K562 (cell line): ENCODE measurements at regions not wholly inside any gene's neighbourhood (a gene's known extent, or its start where the extent isn't known, plus 50 kb on each side); places are given as distances from the start of the nearest gene placed in this dataset.

Experiments used
- ATAC-seq: fragments of 200-7000 bp; cut with Tn5 transposase; 3 replicates; pipeline ENCODE4 v1.9.1; 2020; ENCODE audit warnings: moderate library complexity
- BruUV-seq: library from RNA; stranded (reverse); fragments of 400-500 nt; replicated peaks from 2 replicates; lab custom pipeline; 2021; lab: Mats Ljungman, UMichigan
- CTCF ChIA-PET: fragments of 300-600 bp; formaldehyde crosslinking; extraction: SDS; loops from one replicate; lab custom pipeline; 2021; ENCODE audit warnings: low intra/inter-chr PET ratio; lab: Yijun Ruan, JAX
- POLR2A ChIA-PET: fragments of 300-600, 350-650 bp; sonication (Branson Sonifier 250); formaldehyde crosslinking; extraction: SDS; loops from one replicate; lab custom pipeline; 2021; ENCODE audit warnings: antibody characterized with exemption, inconsistent platforms; lab: Yijun Ruan, JAX
- DNase-seq, 4 experiments: peaks; one replicate each; pipeline versions ENCODE4 v3.0.0 to v3.0.0-alpha.2; 2011 to 2018; ENCODE audit warnings: low spot score in 3 of 4, mixed read lengths in 3 of 4; ENCODE audit errors: extremely low read depth in 1 of 4
- FAIRE-seq: peaks from 2 replicates; lab custom pipeline; 2011; peaks lifted over from hg19 to GRCh38; lab: Jason Lieb, UNC
- H2AFZ ChIP-seq: 2 replicates; pipeline ENCODE4 v1.6.0; 2011; ENCODE audit warnings: low read depth, low read length, control low read depth, inconsistent platforms
- H3K27ac ChIP-seq: fragments of 200-600 bp; 3 replicates; pipeline ENCODE4 v1.8.0; 2011; ENCODE audit warnings: low read depth, mild to moderate bottlenecking, control low read depth, inconsistent platforms, low read length, moderate library complexity, mixed read lengths; ENCODE audit errors: extremely low read depth
- H3K27me3 ChIP-seq, 2 experiments: fragments of 300-600 bp in 1 of 2; 2 replicates in 1 of 2; 3 replicates in 1 of 2; pipeline versions ENCODE4 v1.6.0 to v1.8.0; 2011; ENCODE audit warnings: inconsistent platforms in 2 of 2, low read length in 2 of 2, mild to moderate bottlenecking in 1 of 2, mixed read lengths in 1 of 2, moderate library complexity in 1 of 2; ENCODE audit not compliant: control insufficient read depth in 2 of 2, insufficient read depth in 2 of 2
- H3K36me3 ChIP-seq: fragments of 300-600 bp; 3 replicates; pipeline ENCODE4 v1.8.0; 2011; ENCODE audit warnings: mild to moderate bottlenecking, low read length, inconsistent platforms; ENCODE audit not compliant: control insufficient read depth, insufficient read depth
- H3K4me1 ChIP-seq, 2 experiments: fragments of 200-600 bp in 1 of 2; replicated peaks in 1 of 2; 2 replicates in 1 of 2; 3 replicates in 1 of 2; pipeline versions ENCODE4 v1.5.1 to v1.8.0; 2011; ENCODE audit warnings: inconsistent platforms in 2 of 2, low read length in 2 of 2, mild to moderate bottlenecking in 1 of 2, mixed read lengths in 1 of 2, moderate library complexity in 1 of 2; ENCODE audit not compliant: control insufficient read depth in 2 of 2, insufficient read depth in 2 of 2
- H3K4me2 ChIP-seq: 2 replicates; pipeline ENCODE4 v1.6.1; 2011; ENCODE audit warnings: low read length, control low read depth, inconsistent platforms, mixed read lengths; ENCODE audit not compliant: insufficient read depth
- H3K4me3 ChIP-seq: fragments of 200-600 bp; sonication (generic), shearing (Covaris generic); 2 replicates; pipeline ENCODE4 v1.5.1; 2016; ENCODE audit warnings: control low read depth, inconsistent platforms
- H3K79me2 ChIP-seq: fragments of 200-600 bp; 3 replicates; pipeline ENCODE4 v1.8.0; 2011; ENCODE audit warnings: low read length, inconsistent platforms; ENCODE audit not compliant: control insufficient read depth, insufficient read depth
- H3K9ac ChIP-seq, 2 experiments: 2 replicates each; pipeline versions ENCODE4 v1.6.0 to v1.6.1; 2011; ENCODE audit warnings: low read depth in 2 of 2, low read length in 2 of 2, control low read depth in 1 of 2, inconsistent platforms in 1 of 2, mild to moderate bottlenecking in 1 of 2, mixed read lengths in 1 of 2; ENCODE audit not compliant: insufficient read depth in 1 of 2
- H3K9me1 ChIP-seq: one replicate; pipeline ENCODE4 v1.6.0; 2011; ENCODE audit warnings: inconsistent platforms, mild to moderate bottlenecking, low read length, moderate library complexity; ENCODE audit not compliant: control insufficient read depth, insufficient read depth
- H3K9me3 ChIP-seq: replicated peaks from 2 replicates; pipeline ENCODE4 v1.5.1; 2011; ENCODE audit warnings: low read depth, low read length, inconsistent platforms; ENCODE audit not compliant: control insufficient read depth, insufficient read depth
- H4K20me1 ChIP-seq: replicated peaks from 2 replicates; pipeline ENCODE4 v1.6.1; 2011; ENCODE audit warnings: low read length, inconsistent platforms, mixed read lengths; ENCODE audit not compliant: control insufficient read depth, insufficient read depth
- ARID1B ChIP-seq: fragments of 450-650 bp; IDR thresholded peaks from 2 replicates; pipeline ENCODE4 v1.6.1; 2016; ENCODE audit warnings: antibody characterized with exemption, mild to moderate bottlenecking, inconsistent platforms
- CHCHD3 ChIP-seq: fragments of 250-450 bp; sonication (Bioruptor Pico); IDR thresholded peaks from 2 replicates; pipeline ENCODE4 v2.1.2; 2022; ENCODE audit warnings: mild to moderate bottlenecking
- DACH1 ChIP-seq: fragments of 450-650 bp; IDR thresholded peaks from 2 replicates; pipeline ENCODE4 v1.6.1; 2018; ENCODE audit not compliant: partially characterized antibody
- ETS2 ChIP-seq: IDR thresholded peaks from 2 replicates; pipeline ENCODE4 v1.6.1; 2016; ENCODE audit warnings: borderline replicate concordance, missing genetic modification characterization, mild to moderate bottlenecking, moderate library complexity, missing compliant biosample characterization; ENCODE audit not compliant: poor library complexity, severe bottlenecking
- FOSL1 ChIP-seq: fragments of 200-800 bp; sonication (Bioruptor generic); conservative IDR thresholded peaks from 2 replicates; pipeline ENCODE4 v1.6.1; 2016; ENCODE audit warnings: missing genetic modification characterization, missing compliant biosample characterization
- HDAC1 ChIP-seq, 2 experiments: fragments of 450-650 bp; IDR thresholded peaks; 2 replicates each; pipeline ENCODE4 v1.6.1; 2016 to 2017; ENCODE audit warnings: inconsistent platforms in 1 of 2, mild to moderate bottlenecking in 1 of 2, moderate library complexity in 1 of 2
- JUND ChIP-seq, 2 experiments: IDR thresholded peaks; 2 replicates in 1 of 2; 3 replicates in 1 of 2; pipeline ENCODE4 v1.6.1; 2011; ENCODE audit warnings: borderline replicate concordance in 2 of 2, low read depth in 2 of 2, low read length in 2 of 2, improper control_type of control experiment in 1 of 2, missing biosample characterization in 1 of 2, missing genetic modification characterization in 1 of 2, missing genetic modification reagents in 1 of 2
- KDM1A ChIP-seq, 2 experiments: fragments of 450-650 bp; IDR thresholded peaks; 2 replicates each; pipeline ENCODE4 v1.6.1; 2016; ENCODE audit warnings: mild to moderate bottlenecking in 2 of 2
- MECOM ChIP-seq: fragments of 250-450 bp; sonication (Bioruptor Pico); IDR thresholded peaks from 2 replicates; pipeline ENCODE4 v1.8.0; 2022; ENCODE audit warnings: inconsistent platforms
- MNT ChIP-seq, 2 experiments: fragments of 450-650 bp; conservative IDR thresholded peaks; 2 replicates each; pipeline ENCODE4 v1.6.1; 2017; ENCODE audit warnings: mild to moderate bottlenecking in 2 of 2, moderate library complexity in 2 of 2
- MYNN ChIP-seq, 2 experiments: sonication (generic); formaldehyde crosslinking in 1 of 2; IDR thresholded peaks; 2 replicates each; pipeline versions ENCODE4 v1.5.0 to v1.6.1; 2016 to 2020; ENCODE audit warnings: antibody characterized with exemption in 1 of 2, missing genetic modification reagents in 1 of 2
- RFX5 ChIP-seq: IDR thresholded peaks from 2 replicates; pipeline ENCODE4 v1.6.1; 2011; ENCODE audit warnings: low read depth, mild to moderate bottlenecking, improper control_type of control experiment, low read length
- SMAD2 ChIP-seq: fragments of 150-350 bp; IDR thresholded peaks from 2 replicates; pipeline ENCODE4 v1.6.1; 2014; ENCODE audit warnings: low read depth, mild to moderate bottlenecking, low read length
- SMARCB1 ChIP-seq: IDR thresholded peaks from 2 replicates; pipeline ENCODE4 v1.6.1; 2011; ENCODE audit warnings: improper control_type of control experiment, low read depth; ENCODE audit not compliant: insufficient read length
- STAT5A ChIP-seq: IDR thresholded peaks from 2 replicates; pipeline ENCODE4 v1.6.1; 2012; ENCODE audit warnings: low read length, inconsistent platforms, borderline replicate concordance
- TCF3 ChIP-seq: sonication (generic); formaldehyde crosslinking; IDR thresholded peaks from 2 replicates; pipeline ENCODE4 v1.4.0; 2020; ENCODE audit warnings: mild to moderate bottlenecking, missing genetic modification reagents
- TEAD4 ChIP-seq, 2 experiments: sonication (generic) in 1 of 2; formaldehyde crosslinking in 1 of 2; IDR thresholded peaks; 2 replicates each; pipeline versions ENCODE4 v1.6.1 to v1.8.0; 2012 to 2022; ENCODE audit warnings: borderline replicate concordance in 1 of 2, inconsistent platforms in 1 of 2, low read length in 1 of 2, mild to moderate bottlenecking in 1 of 2, missing genetic modification reagents in 1 of 2
- ZNF165 ChIP-seq: fragments of 250-450 bp; sonication (Bioruptor Pico); IDR thresholded peaks from 2 replicates; pipeline ENCODE4 v1.4.0; 2020; ENCODE audit warnings: borderline replicate concordance
- WGBS: fragments of 100-300 bp; shearing (Covaris generic); methylation state at CpG from one replicate; pipeline ENCODE4 v1.1.6; 2016; ENCODE audit warnings: low coverage, mixed read lengths; ENCODE audit not compliant: insufficient coverage; ENCODE audit errors: missing lambda C conversion rate; 5-methylcytosine and 5-hydroxymethylcytosine counted together
- in situ Hi-C: fragments of 300-500 bp; cut with MboI; formaldehyde crosslinking; loops from 4 replicates; pipeline ENCODE4 v1.15.0; 2018; ENCODE audit warnings: inconsistent platforms, mixed read lengths
- intact Hi-C: fragments of 100-400 bp; cut with micrococcal nuclease; formaldehyde crosslinking; loops from 2 replicates; pipeline ENCODE4 v1.14.2; 2022
- TF ChIP-seq, protein P1 (sequence below): fragments of 450-650 bp; IDR thresholded peaks from 2 replicates; pipeline ENCODE4 v1.7.1; 2018; ENCODE audit warnings: mild to moderate bottlenecking, low read depth; ENCODE audit not compliant: partially characterized antibody

DNA sequence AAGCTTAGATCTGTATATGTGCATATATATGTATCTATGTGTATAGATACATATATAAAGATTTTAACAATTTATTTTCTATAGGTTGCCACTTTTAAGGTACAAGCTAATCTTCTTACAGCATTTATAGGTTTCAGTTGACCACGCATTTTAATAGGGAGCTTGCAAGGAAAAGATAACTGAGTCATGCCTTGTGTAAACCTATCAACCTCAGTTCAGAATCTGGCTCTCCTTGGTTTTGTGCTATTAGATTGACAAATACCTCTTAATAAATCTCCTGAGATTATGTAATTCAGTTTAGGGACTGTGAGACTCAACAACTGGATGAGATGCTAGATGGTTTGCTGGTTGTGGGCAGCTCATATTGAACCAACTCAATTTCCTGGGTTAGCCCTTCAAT is 114.7 kb upstream of the SERBP1 start:
- ATAC-seq: no peak
- Histone ChIP-seq H3K9me3 (no peaks in the 10 kb centered on the region), H4K20me1 (no peaks in the 10 kb centered on the region), H3K9ac (no peak overlapping the region), H3K4me2 (no peak overlapping the region), H2AFZ (no peak overlapping the region), H3K79me2 (no peaks in the 10 kb centered on the region), H3K27ac (no peak overlapping the region), H3K27me3 (no peaks in the 10 kb centered on the region), H3K4me1 (peaks cover under 1 to 2% of the 10 kb centered on the region in 2 experiments; a peak in 3 of 5 replicates), H3K4me3 (no peak overlapping the region), H3K36me3 (no peaks in the 10 kb centered on the region), H3K9me1 (no peaks in the 10 kb centered on the region)
- CTCF ChIA-PET: no interaction called here
- DNase-seq: no peak
- WGBS: 4% methylated on average over 1 of the region's 1 CpG
- POLR2A ChIA-PET: interaction anchor here (0.5 to 1.1 kb wide), 4 partner anchors 140 to 212 kb away, joined by 3 to 6 read pairs (median 3); partner anchors contain the start of gene GADD45A
- intact Hi-C loops: no loop called here
- in situ Hi-C loops: loop anchor here (25.0 kb wide), 3 partner anchors 567 to 917 kb away; no protein-coding TSS in a partner anchor
- no peak for FAIRE-seq
- no TSS peak for BruUV-seq
- TF ChIP-seq RFX5: no peak
- TF ChIP-seq TEAD4 (IDR thresholded peaks at IDR 0.05; ENCODE audit: low read length): peak; percentile 54
- TF ChIP-seq TEAD4 (CRISPR knock-in tag; IDR thresholded peaks at IDR 0.05; ENCODE audit: borderline replicate concordance): no peak
- TF ChIP-seq, protein P1, sequence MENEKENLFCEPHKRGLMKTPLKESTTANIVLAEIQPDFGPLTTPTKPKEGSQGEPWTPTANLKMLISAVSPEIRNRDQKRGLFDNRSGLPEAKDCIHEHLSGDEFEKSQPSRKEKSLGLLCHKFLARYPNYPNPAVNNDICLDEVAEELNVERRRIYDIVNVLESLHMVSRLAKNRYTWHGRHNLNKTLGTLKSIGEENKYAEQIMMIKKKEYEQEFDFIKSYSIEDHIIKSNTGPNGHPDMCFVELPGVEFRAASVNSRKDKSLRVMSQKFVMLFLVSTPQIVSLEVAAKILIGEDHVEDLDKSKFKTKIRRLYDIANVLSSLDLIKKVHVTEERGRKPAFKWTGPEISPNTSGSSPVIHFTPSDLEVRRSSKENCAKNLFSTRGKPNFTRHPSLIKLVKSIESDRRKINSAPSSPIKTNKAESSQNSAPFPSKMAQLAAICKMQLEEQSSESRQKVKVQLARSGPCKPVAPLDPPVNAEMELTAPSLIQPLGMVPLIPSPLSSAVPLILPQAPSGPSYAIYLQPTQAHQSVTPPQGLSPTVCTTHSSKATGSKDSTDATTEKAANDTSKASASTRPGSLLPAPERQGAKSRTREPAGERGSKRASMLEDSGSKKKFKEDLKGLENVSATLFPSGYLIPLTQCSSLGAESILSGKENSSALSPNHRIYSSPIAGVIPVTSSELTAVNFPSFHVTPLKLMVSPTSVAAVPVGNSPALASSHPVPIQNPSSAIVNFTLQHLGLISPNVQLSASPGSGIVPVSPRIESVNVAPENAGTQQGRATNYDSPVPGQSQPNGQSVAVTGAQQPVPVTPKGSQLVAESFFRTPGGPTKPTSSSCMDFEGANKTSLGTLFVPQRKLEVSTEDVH: no peak
- peak; percentile 58 for TF ChIP-seq FOSL1
- TF ChIP-seq JUND (IDR thresholded peaks at IDR 0.05; ENCODE audit: borderline replicate concordance, low read depth, low read length): peak; percentile 22; the same call in 1 of the 2 replicates
- no peak for TF ChIP-seq JUND (tag; IDR thresholded peaks at IDR 0.05; ENCODE audit: borderline replicate concordance, low read depth, low read length)
- TF ChIP-seq KDM1A (IDR thresholded peaks at IDR 0.05): peak; percentile 88 to 89
- TF ChIP-seq MECOM: no peak
- no peak for TF ChIP-seq ETS2
- peak; percentile 24; the same call in 1 of the 2 replicates for TF ChIP-seq STAT5A
- TF ChIP-seq ARID1B: peak; percentile 61
- TF ChIP-seq CHCHD3: no peak
- peak; percentile 20 for TF ChIP-seq DACH1
- peak; percentile 58 for TF ChIP-seq TCF3 (CRISPR knock-in tag)
- TF ChIP-seq ZNF165 (CRISPR knock-in tag): no peak
- TF ChIP-seq SMAD2: no peak
- peak in 1 of 2 experiments; percentile 34; a peak in 1 of 4 replicates for TF ChIP-seq HDAC1 (IDR thresholded peaks at IDR 0.05)
- TF ChIP-seq MNT (conservative IDR thresholded peaks at IDR 0.05): 0 out of 4 replicates have a peak, but pooled peaks of 1 of the 2 experiments have one; percentile 24
- TF ChIP-seq MYNN (IDR thresholded peaks at IDR 0.05): no peak
- TF ChIP-seq MYNN (CRISPR knock-in tag; IDR thresholded peaks at IDR 0.05): no peak
- no peak for TF ChIP-seq SMARCB1
